NCI-H146 (cell line): ENCODE measurements at regions not wholly inside any gene's neighbourhood (a gene's known extent, or its start where the extent isn't known, plus 50 kb on each side); places are given as distances from the start of the nearest gene placed in this dataset.
"Not testable (repeated sequence)": the region's sequence is repeated elsewhere in the genome, so short reads cannot be mapped to it uniquely, and the experiment has no call there.

Experiments
- DNase-seq: peaks from one replicate; lab custom pipeline; 2025; lab: John Stamatoyannopoulos, UW

GRCh38 chr6:128595544-128595943 lies 75.1 kb upstream of the PTPRK start:
- no peak for DNase-seq

DNA sequence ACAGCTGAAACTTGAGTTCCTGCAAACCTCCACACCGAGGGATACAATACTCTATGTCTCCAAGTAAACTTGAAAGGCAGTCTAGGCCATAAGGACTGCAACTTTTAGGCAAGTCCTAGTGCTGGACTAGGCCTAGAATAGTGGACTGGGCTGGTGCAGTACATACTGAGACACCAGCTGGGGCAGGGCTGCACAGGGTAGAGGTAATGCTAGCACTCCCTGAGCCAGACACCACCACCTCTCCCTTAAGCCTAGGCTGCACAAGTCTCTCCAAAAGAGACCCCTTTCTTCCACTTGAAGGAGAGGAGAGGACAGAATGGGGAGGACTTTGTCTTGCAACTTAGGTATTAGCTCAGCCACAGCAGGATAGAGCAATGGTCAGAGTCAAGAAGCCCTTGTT lies 65.7 kb upstream of the PTPRK start:
- DNase-seq: no peak

DNA sequence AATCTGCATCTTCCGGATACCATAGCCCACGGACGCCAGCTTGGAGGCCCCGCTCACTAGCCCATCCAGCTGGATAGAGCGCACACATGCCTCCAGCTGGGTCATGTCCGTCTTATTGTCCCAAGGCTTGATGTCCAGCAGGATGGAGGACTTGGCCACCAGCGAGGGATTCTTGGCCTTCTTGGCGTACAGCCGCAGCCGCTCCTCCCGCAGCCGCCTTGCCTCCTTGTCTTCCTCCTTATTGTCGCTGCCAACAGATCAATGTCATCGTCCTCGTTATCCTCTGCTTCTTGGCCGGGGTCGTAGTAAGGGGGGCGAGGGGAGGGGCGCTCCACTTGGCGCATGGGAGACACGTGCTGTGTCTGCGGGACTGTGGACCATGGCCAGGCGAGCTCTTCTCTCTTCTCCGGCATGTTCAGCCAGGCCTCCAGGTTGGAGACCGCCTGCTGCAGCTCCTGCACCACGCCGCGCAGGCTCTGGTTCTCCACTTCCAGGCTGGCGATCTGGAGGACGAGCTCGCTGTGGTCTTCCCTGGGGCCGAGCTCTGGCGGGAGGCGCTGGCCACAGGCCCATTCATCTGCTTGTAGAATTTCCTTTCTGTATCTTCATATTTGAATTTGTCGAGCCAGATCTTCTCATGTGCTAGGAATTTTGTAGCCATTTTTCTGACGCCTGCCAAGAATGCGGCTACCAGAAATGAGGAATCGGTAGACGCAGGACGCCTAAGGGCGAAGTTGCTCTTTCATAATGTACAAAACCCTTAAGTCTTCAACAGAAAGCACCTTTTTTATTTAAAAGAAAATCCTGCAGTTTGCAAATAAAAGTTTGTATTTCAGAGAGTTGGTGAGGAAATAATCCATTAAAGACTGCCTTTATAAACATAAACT lies 60.1 kb upstream of the PTPRK start:
- no peak for DNase-seq

DNA sequence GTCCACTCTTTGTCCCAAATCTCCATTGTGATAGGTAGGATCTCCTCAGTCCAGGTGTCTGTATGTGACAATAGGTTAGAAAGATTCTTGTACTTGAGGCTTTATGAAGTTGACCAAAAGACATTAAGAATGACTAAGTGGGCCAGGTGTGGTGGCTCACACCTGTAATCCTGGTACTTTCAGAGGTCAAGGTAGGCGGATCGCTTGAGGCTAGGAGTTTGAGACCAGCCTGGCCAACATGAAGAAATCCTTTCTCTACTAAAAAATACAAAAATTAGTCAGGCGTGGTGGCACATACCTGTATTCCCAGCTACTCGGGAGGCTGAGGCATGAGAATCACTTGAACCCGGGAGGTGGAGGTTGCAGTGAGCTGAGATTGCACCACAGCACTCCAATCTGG lies 54.9 kb upstream of the PTPRK start:
- not testable (repeated sequence) for DNase-seq

DNA sequence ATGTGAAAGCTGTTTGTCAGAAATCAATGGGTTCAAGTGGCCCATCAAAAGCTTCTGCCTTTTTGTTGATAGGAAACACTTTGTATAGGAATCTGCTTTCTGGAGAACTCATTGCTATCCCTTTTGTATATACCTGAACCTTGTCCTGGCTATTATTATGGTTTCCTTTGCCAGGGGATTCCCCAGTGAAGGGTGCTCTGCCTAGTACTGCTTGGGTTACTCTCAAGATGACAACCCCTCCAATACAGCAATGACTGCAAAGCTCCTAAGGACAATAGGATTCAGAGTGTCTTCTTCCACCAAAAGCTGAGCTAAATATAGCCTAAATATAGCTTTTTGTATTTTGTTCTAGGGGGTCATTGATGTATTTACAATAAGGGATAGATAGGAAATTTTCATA lies 54.0 kb upstream of the PTPRK start:
- no peak for DNase-seq

- DNase-seq: no peak
Measured at GRCh38 chr6:128573036-128573435, 52.6 kb upstream of the PTPRK start.

- DNase-seq: no peak
Measured at GRCh38 chr6:128572294-128572693, 51.9 kb upstream of the PTPRK start.

DNA sequence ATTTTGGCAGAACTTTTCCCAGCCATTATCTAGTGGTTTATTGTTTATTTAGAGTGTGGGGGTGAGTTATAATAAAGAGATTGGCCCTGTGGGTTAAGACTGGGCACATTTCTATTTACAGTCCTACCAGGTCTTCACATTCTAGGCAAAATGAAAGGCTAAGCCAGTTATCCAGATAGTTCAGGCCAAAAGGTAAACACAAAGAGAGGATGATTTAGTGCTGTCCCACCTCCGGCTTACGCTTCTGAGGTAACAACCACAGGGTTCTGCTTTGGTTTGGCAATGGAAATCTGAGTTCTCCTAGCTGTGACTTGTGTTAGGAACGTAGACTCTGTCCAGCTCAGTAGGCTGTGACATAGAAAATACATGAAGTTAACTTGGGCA lies 50.3 kb upstream of the PTPRK start:
- no peak for DNase-seq

DNA sequence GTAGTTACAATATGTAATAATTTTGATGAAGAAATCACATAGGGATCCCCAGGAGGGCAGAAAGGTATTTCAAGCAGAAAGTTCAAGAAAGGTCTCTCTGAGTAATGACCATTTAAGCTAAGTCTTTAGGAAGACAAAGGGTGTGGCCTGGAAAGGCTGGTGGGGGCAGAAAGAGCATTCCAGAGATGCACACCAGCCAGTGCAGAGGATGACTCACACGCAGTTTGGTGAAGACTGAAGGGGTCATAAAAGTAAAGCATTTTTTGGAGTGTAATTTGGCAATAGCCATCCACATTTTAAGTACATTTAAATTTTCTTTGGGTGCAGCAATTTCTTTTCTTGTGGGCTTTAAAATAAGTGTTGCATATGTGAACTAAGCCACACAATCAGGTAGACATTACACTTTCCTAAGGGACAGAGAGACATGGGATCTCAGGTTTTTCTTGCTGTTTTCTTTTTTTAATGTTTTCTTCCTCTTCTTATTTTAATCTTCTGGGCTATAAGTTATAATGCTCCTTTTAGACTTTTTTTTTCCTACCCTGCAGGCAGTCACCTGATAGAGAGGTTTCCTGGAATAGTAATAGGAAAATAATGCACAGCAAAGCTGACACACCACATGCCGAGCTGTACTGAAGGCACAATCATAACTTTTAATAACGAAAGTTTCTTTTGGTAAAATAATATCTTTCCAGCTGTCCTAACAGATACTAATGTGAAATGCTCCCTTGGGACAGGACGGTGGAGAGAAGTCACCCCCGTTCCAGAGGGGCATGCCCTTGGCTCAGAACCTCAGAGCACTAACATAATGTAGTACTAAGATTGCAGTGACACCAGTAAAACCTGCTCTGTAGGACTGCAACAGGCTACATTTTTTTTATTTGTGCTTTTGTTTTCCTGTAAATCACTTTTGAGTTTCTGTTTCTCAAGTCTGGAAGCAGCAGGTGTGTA lies 49.6 kb upstream of the PTPRK start:
- no peak for DNase-seq
